Keratinocyte (primary cell): ENCODE measurements at regions not wholly inside any gene's neighbourhood (a gene's known extent, or its start where the extent isn't known, plus 50 kb on each side); places are given as distances from the start of the nearest gene placed in this dataset.

Experiments used
- EZH2 ChIP-seq: IDR thresholded peaks from one replicate; pipeline ENCODE4 v1.6.1; 2012; ENCODE audit warnings: inconsistent platforms, mild to moderate bottlenecking, low read length, moderate library complexity
- TF ChIP-seq, protein P1 (sequence below), 3 experiments: IDR thresholded peaks in 1 of 3; conservative IDR thresholded peaks in 1 of 3; optimal IDR thresholded peaks in 1 of 3; 2 replicates in 2 of 3; 3 replicates in 1 of 3; pipeline versions ENCODE3 to v1.5.1; 2011; ENCODE audit warnings: low read length in 3 of 3, mild to moderate bottlenecking in 3 of 3, moderate library complexity in 2 of 3, control low read depth in 1 of 3, inconsistent platforms in 1 of 3; ENCODE audit not compliant: insufficient read depth in 2 of 3; ENCODE audit errors: extremely low read depth in 1 of 3

DNA sequence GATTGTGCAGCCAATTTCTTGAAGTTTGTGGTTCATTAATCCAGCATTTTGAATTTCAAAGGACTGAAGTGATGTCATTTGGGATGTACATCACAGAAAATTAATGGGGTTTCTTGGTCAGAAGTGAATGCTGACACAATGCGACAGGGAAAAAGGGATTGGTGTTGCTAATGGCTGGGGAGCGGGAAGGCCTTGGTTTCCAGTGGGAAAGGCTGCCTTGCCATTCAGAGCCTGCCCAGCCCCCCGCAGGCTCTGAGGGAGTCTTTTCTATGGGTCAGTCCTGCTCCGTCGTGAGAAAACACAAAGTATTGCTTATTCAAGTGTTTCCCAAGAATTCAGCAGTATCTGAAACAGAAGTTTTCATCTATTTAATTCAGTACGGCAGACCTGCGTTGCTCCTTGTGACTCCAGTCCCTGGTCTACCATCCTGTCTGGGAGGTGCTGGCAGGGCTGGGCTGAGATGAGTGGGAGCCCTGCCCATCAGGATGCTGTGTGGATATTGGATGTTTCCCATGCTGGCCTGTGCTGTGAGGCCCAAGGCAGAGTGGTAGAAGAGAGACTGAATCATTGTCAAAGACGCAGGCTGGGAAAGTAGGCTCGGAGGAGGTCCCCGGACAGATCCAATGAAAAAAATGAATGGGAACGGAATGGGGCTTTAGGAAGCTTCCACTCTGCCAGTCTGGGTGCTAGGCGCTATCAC is 111.2 kb upstream of the KLHL25 start:
- TF ChIP-seq, protein P1, sequence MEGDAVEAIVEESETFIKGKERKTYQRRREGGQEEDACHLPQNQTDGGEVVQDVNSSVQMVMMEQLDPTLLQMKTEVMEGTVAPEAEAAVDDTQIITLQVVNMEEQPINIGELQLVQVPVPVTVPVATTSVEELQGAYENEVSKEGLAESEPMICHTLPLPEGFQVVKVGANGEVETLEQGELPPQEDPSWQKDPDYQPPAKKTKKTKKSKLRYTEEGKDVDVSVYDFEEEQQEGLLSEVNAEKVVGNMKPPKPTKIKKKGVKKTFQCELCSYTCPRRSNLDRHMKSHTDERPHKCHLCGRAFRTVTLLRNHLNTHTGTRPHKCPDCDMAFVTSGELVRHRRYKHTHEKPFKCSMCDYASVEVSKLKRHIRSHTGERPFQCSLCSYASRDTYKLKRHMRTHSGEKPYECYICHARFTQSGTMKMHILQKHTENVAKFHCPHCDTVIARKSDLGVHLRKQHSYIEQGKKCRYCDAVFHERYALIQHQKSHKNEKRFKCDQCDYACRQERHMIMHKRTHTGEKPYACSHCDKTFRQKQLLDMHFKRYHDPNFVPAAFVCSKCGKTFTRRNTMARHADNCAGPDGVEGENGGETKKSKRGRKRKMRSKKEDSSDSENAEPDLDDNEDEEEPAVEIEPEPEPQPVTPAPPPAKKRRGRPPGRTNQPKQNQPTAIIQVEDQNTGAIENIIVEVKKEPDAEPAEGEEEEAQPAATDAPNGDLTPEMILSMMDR (optimal IDR thresholded peaks at IDR 0.05 in 1 of 3, IDR thresholded peaks at IDR 0.05 in 1 of 3, conservative IDR thresholded peaks at IDR 0.05 in 1 of 3; ENCODE audit: extremely low read depth in 1 of 3, insufficient read depth in 2 of 3, low read length in 3 of 3), result no peak
- no peak for TF ChIP-seq EZH2
